Mucosa of stomach (tissue), 1 donor: ENCODE measurements at regions not wholly inside any gene's neighbourhood (a gene's known extent, or its start where the extent isn't known, plus 50 kb on each side); places are given as distances from the start of the nearest gene placed in this dataset.
A peak's percentile ranks its signal among the peaks of the same experiment; 100 is the strongest.

Experiments used
- H3K27me3 ChIP-seq: one replicate; pipeline ENCODE4 v1.7.0; 2013; ENCODE audit warnings: mild to moderate bottlenecking, low read length; ENCODE audit not compliant: control insufficient read depth, insufficient read depth
- H3K36me3 ChIP-seq: one replicate; pipeline ENCODE4 v1.7.0; 2013; ENCODE audit warnings: low read length; ENCODE audit not compliant: control insufficient read depth, insufficient read depth
- H3K4me1 ChIP-seq: one replicate; pipeline ENCODE4 v1.7.0; 2013; ENCODE audit warnings: mild to moderate bottlenecking, low read length; ENCODE audit not compliant: control insufficient read depth, insufficient read depth
- H3K4me3 ChIP-seq: one replicate; pipeline ENCODE4 v1.7.0; 2013; ENCODE audit warnings: low read length
- H3K9ac ChIP-seq: one replicate; pipeline ENCODE4 v1.7.0; 2013; ENCODE audit warnings: mild to moderate bottlenecking, low read length, moderate library complexity
- H3K9me3 ChIP-seq: one replicate; pipeline ENCODE4 v1.7.0; 2013; ENCODE audit warnings: mild to moderate bottlenecking, low read length, moderate library complexity; ENCODE audit not compliant: control insufficient read depth
- donor health status: Pancreatic carcinoma.

DNA sequence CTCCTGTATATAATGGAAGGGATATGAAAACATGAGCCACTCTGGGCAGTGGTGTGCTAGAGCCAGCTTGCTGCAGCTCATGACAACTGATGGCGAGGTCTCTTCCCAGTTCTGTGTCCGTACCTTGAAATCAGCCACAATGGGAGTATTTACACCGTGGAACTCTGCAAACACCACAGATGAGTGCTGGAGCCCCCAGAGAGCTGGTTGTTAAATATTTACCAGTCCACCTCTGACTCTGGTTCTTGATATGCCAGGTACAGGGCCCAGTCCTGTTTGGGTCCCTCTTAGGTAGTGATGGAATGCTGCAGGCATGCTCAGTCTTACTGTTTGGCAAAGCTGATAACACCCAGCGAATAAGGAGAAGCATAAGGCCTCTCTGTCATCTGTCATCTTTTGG, 116.1 kb upstream of the GLI2 start:
- Histone ChIP-seq H3K4me1 (peaks cover 18% of the 10 kb centered on the region), H3K4me3 (no peak overlapping the region), H3K27me3 (peaks cover 3% of the 10 kb centered on the region), H3K36me3 (no peaks in the 10 kb centered on the region), H3K9ac (no peak overlapping the region), H3K9me3 (no peaks in the 10 kb centered on the region)

DNA sequence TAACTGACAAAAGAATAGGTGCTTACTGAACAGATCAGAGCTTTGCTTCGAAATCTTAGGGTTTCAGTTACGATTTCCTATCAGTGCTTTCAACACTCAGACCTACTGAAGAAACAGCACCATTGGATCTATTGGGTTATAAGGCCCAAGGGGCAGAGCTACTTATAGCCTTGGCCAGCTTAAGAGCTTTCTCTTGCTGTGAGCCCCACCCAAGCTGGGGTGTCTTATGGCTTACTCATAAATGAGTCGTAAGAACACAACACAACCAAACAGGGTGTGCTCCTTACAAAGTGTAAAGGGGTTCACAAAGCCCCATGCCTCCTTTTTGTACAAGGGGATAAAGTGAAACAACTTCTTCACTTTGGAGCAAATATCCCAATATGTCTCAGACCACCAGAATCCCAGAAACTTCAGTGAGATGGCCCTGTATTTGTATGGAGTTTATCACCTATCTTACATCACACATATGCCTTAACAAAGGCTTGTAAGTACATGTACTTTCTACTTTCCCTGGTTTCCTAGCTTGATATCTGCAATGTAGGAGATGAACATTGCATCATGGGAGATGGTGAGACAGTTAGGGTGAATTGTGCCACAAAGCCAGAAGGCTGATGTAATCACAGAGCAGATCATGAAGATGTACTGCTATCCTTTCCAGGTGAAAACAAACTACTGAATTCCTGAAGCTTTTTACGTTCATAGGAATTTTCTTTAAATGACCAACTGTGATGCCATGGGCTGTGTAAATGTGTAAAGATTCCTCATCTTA, 115.5 kb upstream of the GLI2 start:
- Histone ChIP-seq H3K9ac (no peak overlapping the region), H3K9me3 (no peaks in the 10 kb centered on the region), H3K27me3 (no peaks in the 10 kb centered on the region), H3K4me3 (no peak overlapping the region), H3K36me3 (no peaks in the 10 kb centered on the region), H3K4me1 (peaks cover 24% of the 10 kb centered on the region)

DNA sequence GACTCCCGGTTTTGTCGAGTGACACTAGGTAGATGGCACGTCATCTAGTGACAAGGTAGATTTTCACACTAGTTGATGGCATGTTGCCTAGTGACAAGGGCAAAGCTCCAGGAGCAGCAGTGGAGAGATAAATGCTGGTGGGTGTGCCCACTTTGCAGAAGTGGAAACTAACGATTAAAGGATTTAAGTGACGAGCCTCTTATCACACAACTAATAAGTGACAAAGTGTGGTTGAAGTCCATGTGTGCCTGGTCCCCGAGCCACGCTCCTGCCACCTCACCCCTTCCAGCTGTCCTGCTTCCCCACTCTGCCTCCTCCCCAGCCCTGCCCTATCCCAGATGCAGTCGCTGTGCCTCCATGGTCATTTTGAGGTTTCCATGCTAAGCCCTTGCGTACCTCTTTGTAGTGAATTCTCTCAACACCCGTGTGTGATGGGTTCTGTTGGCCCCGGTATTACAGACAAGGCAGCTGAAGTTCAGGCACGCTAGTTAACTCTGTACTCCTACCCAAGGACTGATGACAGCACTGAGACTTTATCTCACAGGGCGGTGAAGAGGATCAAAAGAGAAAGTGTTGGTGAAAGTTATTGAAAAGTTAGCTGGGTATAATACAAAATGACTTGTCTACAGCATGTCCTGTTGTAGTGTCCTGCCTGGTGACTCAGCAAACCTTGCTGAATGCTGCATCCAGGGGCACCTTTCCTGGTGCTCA, 113.4 kb upstream of the GLI2 start:
- Histone ChIP-seq H3K36me3 (no peaks in the 10 kb centered on the region), H3K4me1 (peaks cover 45% of the 10 kb centered on the region), H3K4me3 (no peak overlapping the region), H3K9ac (no peak overlapping the region), H3K9me3 (no peaks in the 10 kb centered on the region), H3K27me3 (no peaks in the 10 kb centered on the region)

DNA sequence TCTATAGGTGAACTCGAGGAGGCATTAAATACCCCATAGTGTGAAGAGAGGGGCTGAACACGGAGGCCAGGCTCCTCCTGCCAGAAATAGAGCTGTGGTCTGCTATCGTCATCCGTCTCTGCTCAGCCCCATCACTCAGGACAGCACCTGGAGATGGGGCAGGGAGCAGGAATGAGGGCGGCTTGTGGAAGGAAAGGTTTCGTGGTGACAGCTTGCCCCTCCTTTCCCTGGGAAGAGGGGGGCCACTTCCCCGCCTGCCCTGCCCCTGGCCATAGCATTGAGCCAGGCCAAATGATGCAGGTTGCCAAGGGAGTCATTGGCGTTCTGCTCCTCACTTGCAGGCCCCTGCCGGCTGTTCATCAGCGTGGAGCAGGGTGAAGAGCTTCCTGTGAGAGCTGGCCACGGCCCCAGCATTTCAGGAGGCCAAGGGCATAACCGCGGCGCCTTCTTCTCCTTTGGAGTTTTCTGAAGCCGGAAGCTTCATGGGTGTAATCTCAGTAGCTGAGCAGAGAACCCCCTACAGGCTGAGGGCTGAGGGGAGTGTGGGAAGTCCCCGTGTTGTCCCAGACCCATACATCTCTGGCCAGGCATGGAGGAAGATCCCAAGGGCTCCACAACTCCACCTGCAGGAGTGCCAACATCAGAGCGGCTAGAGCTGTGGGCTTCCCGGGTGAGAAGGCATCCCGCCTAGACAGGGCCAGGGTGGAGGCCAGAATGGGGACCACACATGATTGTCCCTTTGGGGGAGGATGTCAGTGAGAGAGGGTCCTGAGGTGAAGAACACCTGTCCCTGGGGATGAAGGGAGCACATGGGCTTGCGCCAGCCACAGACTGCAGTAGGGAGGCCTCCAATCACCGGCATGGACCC, 112.5 kb upstream of the GLI2 start:
- Histone ChIP-seq H3K27me3 (no peaks in the 10 kb centered on the region), H3K4me3 (no peak overlapping the region), H3K4me1 (peaks cover 46% of the 10 kb centered on the region), H3K9ac (no peak overlapping the region), H3K36me3 (no peaks in the 10 kb centered on the region), H3K9me3 (no peaks in the 10 kb centered on the region)

- H3K4me3 ChIP-seq = no peak overlapping the region
- H3K36me3 ChIP-seq = no peaks in the 10 kb centered on the region
- H3K27me3 ChIP-seq = no peaks in the 10 kb centered on the region
- peaks cover 46% of the 10 kb centered on the region for H3K4me1 ChIP-seq
- H3K9ac ChIP-seq = no peak overlapping the region
- no peaks in the 10 kb centered on the region for H3K9me3 ChIP-seq
Observed at GRCh38 chr2:120624061-120624737, 111.5 kb upstream of the GLI2 start.

GRCh38 chr2:120624738-120625446, 110.8 kb upstream of the GLI2 start:
- no peaks in the 10 kb centered on the region for H3K27me3 ChIP-seq
- peaks cover 44% of the 10 kb centered on the region for H3K4me1 ChIP-seq
- H3K36me3 ChIP-seq = no peaks in the 10 kb centered on the region
- no peaks in the 10 kb centered on the region for H3K9me3 ChIP-seq
- no peak overlapping the region for H3K9ac ChIP-seq
- H3K4me3 ChIP-seq = no peak overlapping the region

GRCh38 chr2:120625865-120626560, 109.7 kb upstream of the GLI2 start:
- Histone ChIP-seq H3K4me3 (no peak overlapping the region), H3K9me3 (no peaks in the 10 kb centered on the region), H3K27me3 (no peaks in the 10 kb centered on the region), H3K9ac (peak overlapping the region; percentile 40), H3K4me1 (peaks cover 52% of the 10 kb centered on the region), H3K36me3 (no peaks in the 10 kb centered on the region)

- H3K9ac ChIP-seq = peak overlapping the region; percentile 40
- H3K4me3 ChIP-seq = no peak overlapping the region
- no peaks in the 10 kb centered on the region for H3K27me3 ChIP-seq
- H3K9me3 ChIP-seq = no peaks in the 10 kb centered on the region
- H3K4me1 ChIP-seq = peaks cover 52% of the 10 kb centered on the region
- no peaks in the 10 kb centered on the region for H3K36me3 ChIP-seq
Observed at GRCh38 chr2:120626566-120626965, 109.1 kb upstream of the GLI2 start.

DNA sequence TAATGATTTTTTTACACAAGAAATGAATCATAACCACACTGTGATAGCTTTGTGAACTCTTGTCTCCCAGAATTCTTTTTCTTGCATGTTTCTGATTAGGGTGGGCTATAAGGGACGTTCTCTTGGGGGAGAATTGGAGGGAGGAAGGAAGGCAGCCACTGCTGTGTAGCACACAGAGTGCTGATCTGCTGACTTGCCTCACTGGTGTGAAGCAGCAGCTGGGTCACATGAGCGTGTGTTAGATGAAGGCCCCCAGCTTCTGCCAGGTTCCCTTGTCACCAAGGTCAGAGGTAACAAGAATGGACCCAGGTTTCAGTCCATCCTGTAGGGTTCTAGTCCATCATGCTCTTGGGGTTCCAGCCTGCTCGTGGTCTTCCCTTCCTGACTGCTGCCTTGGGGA, 107.4 kb upstream of the GLI2 start:
- Histone ChIP-seq H3K9me3 (no peaks in the 10 kb centered on the region), H3K27me3 (no peaks in the 10 kb centered on the region), H3K36me3 (no peaks in the 10 kb centered on the region), H3K9ac (no peak overlapping the region), H3K4me3 (no peak overlapping the region), H3K4me1 (peaks cover 45% of the 10 kb centered on the region)

GRCh38 chr2:120629241-120629895, 106.3 kb upstream of the GLI2 start:
- no peaks in the 10 kb centered on the region for H3K9me3 ChIP-seq
- peaks cover 43% of the 10 kb centered on the region for H3K4me1 ChIP-seq
- no peak overlapping the region for H3K9ac ChIP-seq
- no peak overlapping the region for H3K4me3 ChIP-seq
- H3K36me3 ChIP-seq = no peaks in the 10 kb centered on the region
- H3K27me3 ChIP-seq = no peaks in the 10 kb centered on the region
